Fibroblast of lung (primary cell): ENCODE measurements at regions not wholly inside any gene's neighbourhood (a gene's known extent, or its start where the extent isn't known, plus 50 kb on each side); places are given as distances from the start of the nearest gene placed in this dataset.

Experiments
- DNase-seq, 2 donors: peaks; one replicate each; pipeline versions ENCODE4 v3.0.0 to v3.0.0-alpha.2; 2010; ENCODE audit warnings: low read depth in 2 of 2
- H2AFZ ChIP-seq: 2 replicates; pipeline ENCODE4 v1.5.1; 2012; ENCODE audit warnings: low read length, control low read depth, inconsistent platforms
- H3K27ac ChIP-seq: 2 replicates; pipeline ENCODE4 v1.5.1; 2011; ENCODE audit warnings: low read length, control low read depth; ENCODE audit not compliant: insufficient read depth
- H3K27me3 ChIP-seq: 2 replicates; pipeline ENCODE4 v1.5.1; 2011; ENCODE audit warnings: mild to moderate bottlenecking, low read length; ENCODE audit not compliant: control insufficient read depth, insufficient read depth
- H3K36me3 ChIP-seq: 2 replicates; pipeline ENCODE4 v1.5.1; 2011; ENCODE audit warnings: low read length; ENCODE audit not compliant: control insufficient read depth, insufficient read depth
- H3K4me1 ChIP-seq: 2 replicates; pipeline ENCODE4 v1.5.1; 2011; ENCODE audit warnings: low read length; ENCODE audit not compliant: control insufficient read depth, insufficient read depth; ENCODE audit errors: extremely low read depth
- H3K4me2 ChIP-seq: 2 replicates; pipeline ENCODE4 v1.5.1; 2011; ENCODE audit warnings: low read length, control low read depth; ENCODE audit not compliant: insufficient read depth; ENCODE audit errors: extremely low read depth
- H3K4me3 ChIP-seq, 4 experiments: fragments of 200-600 bp in 1 of 4; sonication (generic) in 1 of 4; replicated peaks in 1 of 4; 2 replicates each; pipeline ENCODE4 v1.5.1; 2011 to 2016; ENCODE audit warnings: low read length in 4 of 4, low read depth in 3 of 4, mild to moderate bottlenecking in 3 of 4, control low read depth in 2 of 4, inconsistent platforms in 1 of 4, mixed read lengths in 1 of 4; ENCODE audit not compliant: insufficient read depth in 1 of 4; ENCODE audit errors: control extremely low read depth in 1 of 4
- H3K79me2 ChIP-seq: 2 replicates; pipeline ENCODE4 v1.5.1; 2012; ENCODE audit warnings: mild to moderate bottlenecking, low read length, inconsistent platforms; ENCODE audit not compliant: control insufficient read depth, insufficient read depth
- H3K9ac ChIP-seq: 2 replicates; pipeline ENCODE4 v1.5.1; 2011; ENCODE audit warnings: mild to moderate bottlenecking, low read length, control low read depth; ENCODE audit not compliant: insufficient read depth
- H3K9me3 ChIP-seq: 2 replicates; pipeline ENCODE4 v1.5.1; 2012; ENCODE audit warnings: low read depth, low read length; ENCODE audit not compliant: control insufficient read depth, insufficient read depth
- H4K20me1 ChIP-seq: 2 replicates; pipeline ENCODE4 v1.5.1; 2011; ENCODE audit warnings: low read length; ENCODE audit not compliant: control insufficient read depth, insufficient read depth; ENCODE audit errors: extremely low read depth
- EZH2 ChIP-seq: IDR thresholded peaks from 2 replicates; pipeline ENCODE4 v1.5.1; 2012; ENCODE audit warnings: low read length, control low read depth, mild to moderate bottlenecking; ENCODE audit errors: missing control alignments
- TF ChIP-seq, protein P1 (sequence below), 2 donors: IDR thresholded peaks in 1 of 2; conservative IDR thresholded peaks in 1 of 2; 1 replicate in 1 of 2; 2 replicates in 1 of 2; pipeline ENCODE4 v1.5.1; 2011 to 2012; ENCODE audit warnings: low read length in 2 of 2, control low read depth in 1 of 2, inconsistent platforms in 1 of 2, low read depth in 1 of 2, mild to moderate bottlenecking in 1 of 2

DNA sequence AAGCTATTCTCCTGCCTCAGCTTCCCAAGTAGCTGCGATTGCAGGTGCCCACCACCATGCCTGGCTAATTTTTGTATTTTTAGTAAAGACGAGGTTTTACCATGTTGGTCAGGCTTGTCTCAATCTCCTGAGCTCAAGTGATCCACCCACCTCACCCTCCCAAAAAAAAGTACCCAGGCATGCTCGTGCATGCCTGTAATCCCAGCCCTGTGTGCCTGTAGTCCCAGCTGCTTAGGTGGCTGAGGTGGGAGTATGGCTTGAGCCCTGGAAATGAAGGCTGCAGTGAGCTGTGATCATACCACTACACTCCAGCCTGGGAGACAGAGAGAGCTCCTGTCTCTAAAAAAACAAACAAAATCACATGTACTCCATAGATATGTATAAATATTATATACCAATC, 176.5 kb downstream of the SOX2 start:
- H3K9ac ChIP-seq = no peak overlapping the region
- DNase-seq = no peak
- no peaks in the 10 kb centered on the region for H3K4me1 ChIP-seq
- H4K20me1 ChIP-seq = no peaks in the 10 kb centered on the region
- TF ChIP-seq, protein P1, sequence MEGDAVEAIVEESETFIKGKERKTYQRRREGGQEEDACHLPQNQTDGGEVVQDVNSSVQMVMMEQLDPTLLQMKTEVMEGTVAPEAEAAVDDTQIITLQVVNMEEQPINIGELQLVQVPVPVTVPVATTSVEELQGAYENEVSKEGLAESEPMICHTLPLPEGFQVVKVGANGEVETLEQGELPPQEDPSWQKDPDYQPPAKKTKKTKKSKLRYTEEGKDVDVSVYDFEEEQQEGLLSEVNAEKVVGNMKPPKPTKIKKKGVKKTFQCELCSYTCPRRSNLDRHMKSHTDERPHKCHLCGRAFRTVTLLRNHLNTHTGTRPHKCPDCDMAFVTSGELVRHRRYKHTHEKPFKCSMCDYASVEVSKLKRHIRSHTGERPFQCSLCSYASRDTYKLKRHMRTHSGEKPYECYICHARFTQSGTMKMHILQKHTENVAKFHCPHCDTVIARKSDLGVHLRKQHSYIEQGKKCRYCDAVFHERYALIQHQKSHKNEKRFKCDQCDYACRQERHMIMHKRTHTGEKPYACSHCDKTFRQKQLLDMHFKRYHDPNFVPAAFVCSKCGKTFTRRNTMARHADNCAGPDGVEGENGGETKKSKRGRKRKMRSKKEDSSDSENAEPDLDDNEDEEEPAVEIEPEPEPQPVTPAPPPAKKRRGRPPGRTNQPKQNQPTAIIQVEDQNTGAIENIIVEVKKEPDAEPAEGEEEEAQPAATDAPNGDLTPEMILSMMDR (conservative IDR thresholded peaks at IDR 0.05 in 1 of 2, IDR thresholded peaks at IDR 0.05 in 1 of 2; ENCODE audit: low read depth in 1 of 2, low read length in 2 of 2) = no peak
- TF ChIP-seq EZH2 = no peak
- no peak overlapping the region for H2AFZ ChIP-seq
- no peaks in the 10 kb centered on the region for H3K79me2 ChIP-seq
- H3K9me3 ChIP-seq = no peaks in the 10 kb centered on the region
- H3K27ac ChIP-seq = no peak overlapping the region
- H3K4me3 ChIP-seq = no peak overlapping the region
- no peak overlapping the region for H3K4me2 ChIP-seq
- H3K36me3 ChIP-seq = no peaks in the 10 kb centered on the region
- H3K27me3 ChIP-seq = no peaks in the 10 kb centered on the region

DNA sequence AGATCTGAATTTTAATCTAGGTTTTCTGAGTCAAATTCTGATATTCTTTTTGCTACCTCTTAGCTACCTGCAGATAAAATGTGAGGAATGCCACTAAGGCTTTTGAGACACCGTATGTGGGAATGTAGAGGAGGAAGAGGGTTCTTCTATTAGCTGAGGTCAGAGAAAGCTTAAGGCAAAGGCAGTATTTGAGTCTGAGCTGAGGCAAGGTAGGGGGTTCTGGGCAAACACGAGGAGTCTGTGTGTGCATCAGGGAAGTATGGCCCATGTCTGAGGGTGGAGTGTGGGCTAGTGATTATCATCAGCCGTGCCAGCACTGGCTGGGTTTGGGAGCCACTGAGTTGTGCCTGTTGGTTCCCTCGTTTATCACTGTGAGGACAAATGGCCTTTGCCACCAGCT, 181.1 kb downstream of the SOX2 start:
- Histone ChIP-seq H2AFZ (no peak overlapping the region), H3K9ac (no peak overlapping the region), H3K36me3 (no peaks in the 10 kb centered on the region), H3K27me3 (no peaks in the 10 kb centered on the region), H3K27ac (no peak overlapping the region), H3K4me2 (no peak overlapping the region), H3K4me1 (no peaks in the 10 kb centered on the region), H3K9me3 (no peaks in the 10 kb centered on the region), H3K4me3 (no peak overlapping the region), H4K20me1 (no peaks in the 10 kb centered on the region), H3K79me2 (no peaks in the 10 kb centered on the region)
- TF ChIP-seq EZH2 = no peak
- TF ChIP-seq, protein P1 (conservative IDR thresholded peaks at IDR 0.05 in 1 of 2, IDR thresholded peaks at IDR 0.05 in 1 of 2; ENCODE audit: low read depth in 1 of 2, low read length in 2 of 2) = no peak
- DNase-seq = no peak

DNA sequence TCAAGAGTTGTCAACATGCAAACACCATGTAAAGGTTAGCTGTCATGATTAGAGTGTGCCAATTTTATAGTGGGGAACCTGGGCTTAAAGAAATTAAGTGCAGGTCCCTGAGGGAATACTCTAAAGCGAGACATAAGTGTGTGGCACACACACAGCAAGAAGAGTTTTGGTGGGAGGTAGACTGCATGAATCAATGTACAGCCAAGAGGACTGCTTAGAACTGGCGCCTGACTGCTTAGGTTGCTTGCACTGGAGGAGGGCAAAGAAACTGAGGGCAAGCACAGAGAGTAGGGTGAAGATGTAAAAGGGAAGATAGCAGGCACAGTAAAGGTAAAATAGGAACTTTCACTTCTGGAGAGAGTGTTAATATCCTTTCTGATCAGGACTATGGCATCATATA, 184.9 kb downstream of the SOX2 start:
- H3K27ac ChIP-seq = no peak overlapping the region
- H3K27me3 ChIP-seq = no peaks in the 10 kb centered on the region

More for the DNA sequence above, 184.9 kb downstream of the SOX2 start:
- Histone ChIP-seq H3K4me2 (no peak overlapping the region), H3K36me3 (no peaks in the 10 kb centered on the region), H3K9me3 (no peaks in the 10 kb centered on the region), H3K9ac (no peak overlapping the region), H3K4me1 (no peaks in the 10 kb centered on the region), H3K79me2 (no peaks in the 10 kb centered on the region), H4K20me1 (no peaks in the 10 kb centered on the region), H3K4me3 (no peak overlapping the region), H2AFZ (no peak overlapping the region)
- no peak for DNase-seq
- TF ChIP-seq, protein P1 (conservative IDR thresholded peaks at IDR 0.05 in 1 of 2, IDR thresholded peaks at IDR 0.05 in 1 of 2; ENCODE audit: low read depth in 1 of 2, low read length in 2 of 2) = no peak
- no peak for TF ChIP-seq EZH2
